GM23338 (cell line): ENCODE measurements at regions not wholly inside any gene's neighbourhood (a gene's known extent, or its start where the extent isn't known, plus 50 kb on each side); places are given as distances from the start of the nearest gene placed in this dataset.

ENCODE experiments used
- ATAC-seq: fragments of 200-7000 bp; cut with Tn5 transposase; 3 replicates; pipeline ENCODE4 v1.9.1; 2020
- DNase-seq: peaks from one replicate; pipeline ENCODE4 v3.0.0-alpha.2; 2015; ENCODE audit warnings: low spot score
- H2AFZ ChIP-seq: fragments of 200-600 bp; sonication (generic); 2 replicates; pipeline ENCODE4 v1.8.0; 2016; ENCODE audit warnings: antibody characterized with exemption, mild to moderate bottlenecking, moderate library complexity
- H3F3A ChIP-seq: fragments of 200-600 bp; sonication (generic); replicated peaks from 2 replicates; pipeline ENCODE4 v1.8.0; 2017; ENCODE audit warnings: antibody characterized with exemption, mixed run types, low read depth
- H3K27ac ChIP-seq: fragments of 200-600 bp; sonication (generic); 2 replicates; pipeline ENCODE4 v1.6.1; 2016; ENCODE audit warnings: low read depth
- H3K27me3 ChIP-seq: fragments of 200-600 bp; sonication (generic); 2 replicates; pipeline ENCODE4 v1.8.0; 2016; ENCODE audit warnings: mild to moderate bottlenecking, mixed run types, moderate library complexity; ENCODE audit not compliant: insufficient read depth
- H3K36me3 ChIP-seq: fragments of 200-600 bp; sonication (generic); 2 replicates; pipeline ENCODE4 v1.8.0; 2016; ENCODE audit warnings: mild to moderate bottlenecking; ENCODE audit not compliant: insufficient read depth
- H3K4me1 ChIP-seq: fragments of 200-600 bp; sonication (generic); 2 replicates; pipeline ENCODE4 v1.8.0; 2016; ENCODE audit warnings: mild to moderate bottlenecking, moderate library complexity; ENCODE audit not compliant: insufficient read depth
- H3K4me2 ChIP-seq: fragments of 200-600 bp; sonication (generic); 2 replicates; pipeline ENCODE4 v1.7.1; 2017; ENCODE audit warnings: mixed run types
- H3K4me3 ChIP-seq: fragments of 200-600 bp; sonication (generic); 2 replicates; pipeline ENCODE4 v1.6.1; 2016; ENCODE audit warnings: mixed run types
- H3K79me2 ChIP-seq: fragments of 200-600 bp; sonication (generic); replicated peaks from 2 replicates; pipeline ENCODE4 v1.8.0; 2017; ENCODE audit warnings: mild to moderate bottlenecking; ENCODE audit not compliant: insufficient read depth
- H3K9me2 ChIP-seq: fragments of 200-600 bp; sonication (generic); 2 replicates; pipeline ENCODE4 v1.8.0; 2017; ENCODE audit not compliant: insufficient read depth
- H4K20me1 ChIP-seq: fragments of 200-600 bp; sonication (generic); replicated peaks from 2 replicates; pipeline ENCODE4 v1.8.0; 2017; ENCODE audit warnings: mild to moderate bottlenecking; ENCODE audit not compliant: insufficient read depth
- H3K27ac Mint-ChIP-seq: 2 replicates; pipeline ENCODE4 v1.8.0; 2020; ENCODE audit warnings: inconsistent platforms, mild to moderate bottlenecking, moderate library complexity, mixed read lengths
- H3K27me3 Mint-ChIP-seq: 3 replicates; pipeline ENCODE4 v1.8.0; 2022; ENCODE audit warnings: low read depth, mild to moderate bottlenecking, moderate library complexity, mixed read lengths, inconsistent platforms; ENCODE audit not compliant: insufficient read depth, poor library complexity
- H3K36me3 Mint-ChIP-seq: 3 replicates; pipeline ENCODE4 v1.8.0; 2021; ENCODE audit warnings: low read depth, mild to moderate bottlenecking, inconsistent platforms, moderate library complexity, mixed read lengths
- H3K4me1 Mint-ChIP-seq: 3 replicates; pipeline ENCODE4 v1.8.0; 2020; ENCODE audit warnings: mild to moderate bottlenecking, inconsistent platforms, mixed read lengths
- H3K4me3 Mint-ChIP-seq: 3 replicates; pipeline ENCODE4 v1.8.0; 2021; ENCODE audit warnings: moderate library complexity, mild to moderate bottlenecking, inconsistent platforms, mixed read lengths
- H3K9me3 Mint-ChIP-seq: 3 replicates; pipeline ENCODE4 v1.8.0; 2020; ENCODE audit warnings: moderate library complexity, mild to moderate bottlenecking, inconsistent platforms, mixed read lengths
- CREB1 ChIP-seq: fragments of 250-450 bp; sonication (Bioruptor Pico); IDR thresholded peaks from 2 replicates; pipeline ENCODE4 v1.5.0; 2020; ENCODE audit warnings: low read depth, mild to moderate bottlenecking, moderate library complexity
- EZH2 ChIP-seq: fragments of 200-600 bp; sonication (generic); IDR thresholded peaks from one replicate; pipeline ENCODE4 v1.8.0; 2017; ENCODE audit warnings: antibody characterized with exemption, mild to moderate bottlenecking, low read depth; ENCODE audit not compliant: unreplicated experiment
- EZH2phosphoT487 ChIP-seq: fragments of 200-600 bp; sonication (generic); IDR thresholded peaks from one replicate; pipeline ENCODE4 v1.8.1; 2018; ENCODE audit warnings: antibody characterized with exemption; ENCODE audit not compliant: unreplicated experiment
- JUNB ChIP-seq: IDR thresholded peaks from one replicate; pipeline ENCODE4 v1.6.1; 2016; ENCODE audit warnings: antibody characterized with exemption; ENCODE audit not compliant: unreplicated experiment
- NANOG ChIP-seq: IDR thresholded peaks from 2 replicates; pipeline ENCODE4 v1.6.1; 2016; ENCODE audit warnings: antibody characterized with exemption, borderline replicate concordance
- POLR2AphosphoS5 ChIP-seq: IDR thresholded peaks from 2 replicates; pipeline ENCODE4 v1.6.1; 2016; ENCODE audit warnings: antibody characterized with exemption, low read depth
- STAT1 ChIP-seq: IDR thresholded peaks from one replicate; pipeline ENCODE4 v1.6.1; 2016; ENCODE audit warnings: antibody characterized with exemption; ENCODE audit not compliant: unreplicated experiment
- ZNF114 ChIP-seq: fragments of 250-450 bp; sonication (Bioruptor Pico); IDR thresholded peaks from 2 replicates; pipeline ENCODE4 v1.5.0; 2020; ENCODE audit warnings: mild to moderate bottlenecking, moderate library complexity
- ZNF331 ChIP-seq: fragments of 250-450 bp; sonication (Bioruptor Pico); IDR thresholded peaks from 2 replicates; pipeline ENCODE4 v1.5.0; 2020; ENCODE audit warnings: low read depth, mild to moderate bottlenecking, moderate library complexity
- TF ChIP-seq, protein P1 (sequence below), 2 experiments: fragments of 200-600 bp in 1 of 2; sonication (generic) in 1 of 2; conservative IDR thresholded peaks; 2 replicates each; pipeline versions ENCODE4 v1.5.1 to v1.6.1; 2016 to 2017; ENCODE audit warnings: antibody characterized with exemption in 2 of 2, low read depth in 2 of 2, mild to moderate bottlenecking in 2 of 2, moderate library complexity in 1 of 2
- TF ChIP-seq, protein P2 (sequence below): IDR thresholded peaks from one replicate; pipeline ENCODE4 v1.6.1; 2018; ENCODE audit warnings: antibody characterized with exemption; ENCODE audit not compliant: unreplicated experiment
- TF ChIP-seq, protein P3 (sequence below): IDR thresholded peaks from 2 replicates; pipeline ENCODE4 v1.6.1; 2016; ENCODE audit warnings: antibody characterized with exemption
- TF ChIP-seq, protein P4 (sequence below): fragments of 250-450 bp; sonication (Bioruptor Pico); IDR thresholded peaks from 2 replicates; pipeline ENCODE4 v1.5.0; 2020; ENCODE audit warnings: mild to moderate bottlenecking, moderate library complexity

DNA sequence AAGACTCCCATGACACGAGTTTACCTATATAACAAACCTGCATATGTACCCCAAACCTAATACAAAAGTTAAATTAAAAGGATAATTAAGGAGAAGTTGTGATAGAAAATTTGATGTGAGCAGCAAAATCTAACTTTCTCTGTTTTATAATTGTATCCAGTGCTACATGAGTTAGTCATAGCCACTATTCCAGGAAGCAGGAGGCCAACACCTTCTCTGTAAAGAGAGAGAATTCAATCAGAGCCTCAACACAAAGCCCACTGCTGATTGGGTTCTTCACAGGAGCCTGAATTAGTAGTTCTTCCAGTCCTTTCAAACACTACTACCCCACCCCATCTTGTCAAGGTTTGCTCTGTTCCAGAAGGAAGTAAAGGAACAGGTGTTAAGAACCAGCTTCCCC, 84.2 kb downstream of the BLID start (continued):
- TF ChIP-seq EZH2phosphoT487 (no peak), CREB1 (no peak), POLR2AphosphoS5 (no peak)

DNA sequence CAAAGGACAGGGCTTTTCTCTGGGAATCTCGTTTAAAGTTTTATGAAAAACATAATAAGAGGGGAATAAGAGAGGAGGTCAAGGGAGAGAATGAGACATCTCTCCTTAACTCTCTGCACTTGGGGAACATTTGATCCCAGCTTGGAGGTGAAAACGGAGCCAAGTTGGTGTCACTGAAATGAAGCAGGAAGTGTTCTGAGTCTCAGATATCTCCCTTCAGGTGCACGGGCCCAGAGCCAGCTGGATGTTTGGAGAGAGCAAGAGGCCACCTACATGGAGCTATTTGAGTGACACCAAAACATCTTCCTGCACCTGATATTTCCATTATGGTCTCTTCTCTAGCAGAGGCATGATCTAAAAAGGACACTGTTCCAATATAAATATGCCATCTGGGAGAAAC, 85.7 kb downstream of the BLID start:
- TF ChIP-seq NANOG (no peak), POLR2AphosphoS5 (no peak), STAT1 (no peak), ZNF114 (CRISPR knock-in tag) (no peak), JUNB (no peak), ZNF331 (CRISPR knock-in tag) (no peak), EZH2 (no peak), EZH2phosphoT487 (no peak), CREB1 (no peak)
- TF ChIP-seq, protein P1, sequence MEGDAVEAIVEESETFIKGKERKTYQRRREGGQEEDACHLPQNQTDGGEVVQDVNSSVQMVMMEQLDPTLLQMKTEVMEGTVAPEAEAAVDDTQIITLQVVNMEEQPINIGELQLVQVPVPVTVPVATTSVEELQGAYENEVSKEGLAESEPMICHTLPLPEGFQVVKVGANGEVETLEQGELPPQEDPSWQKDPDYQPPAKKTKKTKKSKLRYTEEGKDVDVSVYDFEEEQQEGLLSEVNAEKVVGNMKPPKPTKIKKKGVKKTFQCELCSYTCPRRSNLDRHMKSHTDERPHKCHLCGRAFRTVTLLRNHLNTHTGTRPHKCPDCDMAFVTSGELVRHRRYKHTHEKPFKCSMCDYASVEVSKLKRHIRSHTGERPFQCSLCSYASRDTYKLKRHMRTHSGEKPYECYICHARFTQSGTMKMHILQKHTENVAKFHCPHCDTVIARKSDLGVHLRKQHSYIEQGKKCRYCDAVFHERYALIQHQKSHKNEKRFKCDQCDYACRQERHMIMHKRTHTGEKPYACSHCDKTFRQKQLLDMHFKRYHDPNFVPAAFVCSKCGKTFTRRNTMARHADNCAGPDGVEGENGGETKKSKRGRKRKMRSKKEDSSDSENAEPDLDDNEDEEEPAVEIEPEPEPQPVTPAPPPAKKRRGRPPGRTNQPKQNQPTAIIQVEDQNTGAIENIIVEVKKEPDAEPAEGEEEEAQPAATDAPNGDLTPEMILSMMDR (conservative IDR thresholded peaks at IDR 0.05; ENCODE audit: low read depth in 2 of 2), result no peak
- TF ChIP-seq, protein P2, sequence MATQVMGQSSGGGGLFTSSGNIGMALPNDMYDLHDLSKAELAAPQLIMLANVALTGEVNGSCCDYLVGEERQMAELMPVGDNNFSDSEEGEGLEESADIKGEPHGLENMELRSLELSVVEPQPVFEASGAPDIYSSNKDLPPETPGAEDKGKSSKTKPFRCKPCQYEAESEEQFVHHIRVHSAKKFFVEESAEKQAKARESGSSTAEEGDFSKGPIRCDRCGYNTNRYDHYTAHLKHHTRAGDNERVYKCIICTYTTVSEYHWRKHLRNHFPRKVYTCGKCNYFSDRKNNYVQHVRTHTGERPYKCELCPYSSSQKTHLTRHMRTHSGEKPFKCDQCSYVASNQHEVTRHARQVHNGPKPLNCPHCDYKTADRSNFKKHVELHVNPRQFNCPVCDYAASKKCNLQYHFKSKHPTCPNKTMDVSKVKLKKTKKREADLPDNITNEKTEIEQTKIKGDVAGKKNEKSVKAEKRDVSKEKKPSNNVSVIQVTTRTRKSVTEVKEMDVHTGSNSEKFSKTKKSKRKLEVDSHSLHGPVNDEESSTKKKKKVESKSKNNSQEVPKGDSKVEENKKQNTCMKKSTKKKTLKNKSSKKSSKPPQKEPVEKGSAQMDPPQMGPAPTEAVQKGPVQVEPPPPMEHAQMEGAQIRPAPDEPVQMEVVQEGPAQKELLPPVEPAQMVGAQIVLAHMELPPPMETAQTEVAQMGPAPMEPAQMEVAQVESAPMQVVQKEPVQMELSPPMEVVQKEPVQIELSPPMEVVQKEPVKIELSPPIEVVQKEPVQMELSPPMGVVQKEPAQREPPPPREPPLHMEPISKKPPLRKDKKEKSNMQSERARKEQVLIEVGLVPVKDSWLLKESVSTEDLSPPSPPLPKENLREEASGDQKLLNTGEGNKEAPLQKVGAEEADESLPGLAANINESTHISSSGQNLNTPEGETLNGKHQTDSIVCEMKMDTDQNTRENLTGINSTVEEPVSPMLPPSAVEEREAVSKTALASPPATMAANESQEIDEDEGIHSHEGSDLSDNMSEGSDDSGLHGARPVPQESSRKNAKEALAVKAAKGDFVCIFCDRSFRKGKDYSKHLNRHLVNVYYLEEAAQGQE, result no peak
- TF ChIP-seq, protein P3, sequence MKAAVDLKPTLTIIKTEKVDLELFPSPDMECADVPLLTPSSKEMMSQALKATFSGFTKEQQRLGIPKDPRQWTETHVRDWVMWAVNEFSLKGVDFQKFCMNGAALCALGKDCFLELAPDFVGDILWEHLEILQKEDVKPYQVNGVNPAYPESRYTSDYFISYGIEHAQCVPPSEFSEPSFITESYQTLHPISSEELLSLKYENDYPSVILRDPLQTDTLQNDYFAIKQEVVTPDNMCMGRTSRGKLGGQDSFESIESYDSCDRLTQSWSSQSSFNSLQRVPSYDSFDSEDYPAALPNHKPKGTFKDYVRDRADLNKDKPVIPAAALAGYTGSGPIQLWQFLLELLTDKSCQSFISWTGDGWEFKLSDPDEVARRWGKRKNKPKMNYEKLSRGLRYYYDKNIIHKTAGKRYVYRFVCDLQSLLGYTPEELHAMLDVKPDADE, result no peak
- TF ChIP-seq, protein P4, sequence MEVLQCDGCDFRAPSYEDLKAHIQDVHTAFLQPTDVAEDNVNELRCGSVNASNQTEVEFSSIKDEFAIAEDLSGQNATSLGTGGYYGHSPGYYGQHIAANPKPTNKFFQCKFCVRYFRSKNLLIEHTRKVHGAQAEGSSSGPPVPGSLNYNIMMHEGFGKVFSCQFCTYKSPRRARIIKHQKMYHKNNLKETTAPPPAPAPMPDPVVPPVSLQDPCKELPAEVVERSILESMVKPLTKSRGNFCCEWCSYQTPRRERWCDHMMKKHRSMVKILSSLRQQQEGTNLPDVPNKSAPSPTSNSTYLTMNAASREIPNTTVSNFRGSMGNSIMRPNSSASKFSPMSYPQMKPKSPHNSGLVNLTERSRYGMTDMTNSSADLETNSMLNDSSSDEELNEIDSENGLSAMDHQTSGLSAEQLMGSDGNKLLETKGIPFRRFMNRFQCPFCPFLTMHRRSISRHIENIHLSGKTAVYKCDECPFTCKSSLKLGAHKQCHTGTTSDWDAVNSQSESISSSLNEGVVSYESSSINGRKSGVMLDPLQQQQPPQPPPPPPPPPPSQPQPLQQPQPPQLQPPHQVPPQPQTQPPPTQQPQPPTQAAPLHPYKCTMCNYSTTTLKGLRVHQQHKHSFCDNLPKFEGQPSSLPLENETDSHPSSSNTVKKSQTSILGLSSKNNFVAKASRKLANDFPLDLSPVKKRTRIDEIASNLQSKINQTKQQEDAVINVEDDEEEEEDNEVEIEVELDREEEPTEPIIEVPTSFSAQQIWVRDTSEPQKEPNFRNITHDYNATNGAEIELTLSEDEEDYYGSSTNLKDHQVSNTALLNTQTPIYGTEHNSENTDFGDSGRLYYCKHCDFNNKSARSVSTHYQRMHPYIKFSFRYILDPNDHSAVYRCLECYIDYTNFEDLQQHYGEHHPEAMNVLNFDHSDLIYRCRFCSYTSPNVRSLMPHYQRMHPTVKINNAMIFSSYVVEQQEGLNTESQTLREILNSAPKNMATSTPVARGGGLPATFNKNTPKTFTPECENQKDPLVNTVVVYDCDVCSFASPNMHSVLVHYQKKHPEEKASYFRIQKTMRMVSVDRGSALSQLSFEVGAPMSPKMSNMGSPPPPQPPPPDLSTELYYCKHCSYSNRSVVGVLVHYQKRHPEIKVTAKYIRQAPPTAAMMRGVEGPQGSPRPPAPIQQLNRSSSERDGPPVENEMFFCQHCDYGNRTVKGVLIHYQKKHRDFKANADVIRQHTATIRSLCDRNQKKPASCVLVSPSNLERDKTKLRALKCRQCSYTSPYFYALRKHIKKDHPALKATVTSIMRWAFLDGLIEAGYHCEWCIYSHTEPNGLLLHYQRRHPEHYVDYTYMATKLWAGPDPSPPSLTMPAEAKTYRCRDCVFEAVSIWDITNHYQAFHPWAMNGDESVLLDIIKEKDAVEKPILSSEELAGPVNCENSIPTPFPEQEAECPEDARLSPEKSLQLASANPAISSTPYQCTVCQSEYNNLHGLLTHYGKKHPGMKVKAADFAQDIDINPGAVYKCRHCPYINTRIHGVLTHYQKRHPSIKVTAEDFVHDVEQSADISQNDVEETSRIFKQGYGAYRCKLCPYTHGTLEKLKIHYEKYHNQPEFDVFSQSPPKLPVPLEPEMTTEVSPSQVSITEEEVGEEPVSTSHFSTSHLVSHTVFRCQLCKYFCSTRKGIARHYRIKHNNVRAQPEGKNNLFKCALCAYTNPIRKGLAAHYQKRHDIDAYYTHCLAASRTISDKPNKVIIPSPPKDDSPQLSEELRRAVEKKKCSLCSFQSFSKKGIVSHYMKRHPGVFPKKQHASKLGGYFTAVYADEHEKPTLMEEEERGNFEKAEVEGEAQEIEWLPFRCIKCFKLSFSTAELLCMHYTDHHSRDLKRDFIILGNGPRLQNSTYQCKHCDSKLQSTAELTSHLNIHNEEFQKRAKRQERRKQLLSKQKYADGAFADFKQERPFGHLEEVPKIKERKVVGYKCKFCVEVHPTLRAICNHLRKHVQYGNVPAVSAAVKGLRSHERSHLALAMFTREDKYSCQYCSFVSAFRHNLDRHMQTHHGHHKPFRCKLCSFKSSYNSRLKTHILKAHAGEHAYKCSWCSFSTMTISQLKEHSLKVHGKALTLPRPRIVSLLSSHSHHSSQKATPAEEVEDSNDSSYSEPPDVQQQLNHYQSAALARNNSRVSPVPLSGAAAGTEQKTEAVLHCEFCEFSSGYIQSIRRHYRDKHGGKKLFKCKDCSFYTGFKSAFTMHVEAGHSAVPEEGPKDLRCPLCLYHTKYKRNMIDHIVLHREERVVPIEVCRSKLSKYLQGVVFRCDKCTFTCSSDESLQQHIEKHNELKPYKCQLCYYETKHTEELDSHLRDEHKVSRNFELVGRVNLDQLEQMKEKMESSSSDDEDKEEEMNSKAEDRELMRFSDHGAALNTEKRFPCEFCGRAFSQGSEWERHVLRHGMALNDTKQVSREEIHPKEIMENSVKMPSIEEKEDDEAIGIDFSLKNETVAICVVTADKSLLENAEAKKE (CRISPR knock-in tag), result no peak
- no peaks in the 10 kb centered on the region for H3K36me3 Mint-ChIP-seq
- no peak overlapping the region for H3K4me3 Mint-ChIP-seq
- no peak overlapping the region for H3K4me2 ChIP-seq
- H3K27me3 Mint-ChIP-seq, result no peaks in the 10 kb centered on the region
- peaks cover 4% of the 10 kb centered on the region for H3K4me1 Mint-ChIP-seq
- peaks cover 5% of the 10 kb centered on the region; the same call in 1 of the 2 replicates for H3K4me1 ChIP-seq
- H3K9me2 ChIP-seq, result peaks cover 25% of the 10 kb centered on the region
- no peak overlapping the region for H2AFZ ChIP-seq
- H4K20me1 ChIP-seq, result no peaks in the 10 kb centered on the region
- H3K79me2 ChIP-seq, result no peaks in the 10 kb centered on the region
- H3K27ac Mint-ChIP-seq, result no peak overlapping the region
- H3F3A ChIP-seq, result no peaks in the 10 kb centered on the region
- H3K36me3 ChIP-seq, result no peaks in the 10 kb centered on the region
- H3K9me3 Mint-ChIP-seq, result no peaks in the 10 kb centered on the region; the same call in 2 of the 3 replicates
- no peaks in the 10 kb centered on the region for H3K27me3 ChIP-seq
- ATAC-seq (no peak), DNase-seq (no peak)
- H3K27ac ChIP-seq, result no peak overlapping the region
- no peak overlapping the region for H3K4me3 ChIP-seq
